Calu3 (cell line): ENCODE measurements at regions not wholly inside any gene's neighbourhood (a gene's known extent, or its start where the extent isn't known, plus 50 kb on each side); places are given as distances from the start of the nearest gene placed in this dataset.
"Not testable (repeated sequence)": the region's sequence is repeated elsewhere in the genome, so short reads cannot be mapped to it uniquely, and the experiment has no call there.

Source experiments
- BruUV-seq: library from RNA; stranded (reverse); fragments of 400-500 nt; replicated peaks from 2 replicates; lab custom pipeline; 2021; lab: Mats Ljungman, UMichigan
- CTCF ChIA-PET: fragments of 300-600 bp; sonication (Branson Sonifier 250); formaldehyde crosslinking; loops from one replicate; lab custom pipeline; 2022; ENCODE audit warnings: antibody characterized with exemption; lab: Charles Lee
- DNase-seq: peaks from one replicate; pipeline ENCODE4 v3.0.0; 2022
- H3K27ac Mint-ChIP-seq: one replicate; pipeline ENCODE4 v1.8.0; 2022; ENCODE audit warnings: mixed read lengths; ENCODE audit not compliant: unreplicated experiment
- H3K27me3 Mint-ChIP-seq: one replicate; pipeline ENCODE4 v1.8.0; 2022; ENCODE audit warnings: mixed read lengths; ENCODE audit not compliant: unreplicated experiment
- H3K36me3 Mint-ChIP-seq: one replicate; pipeline ENCODE4 v1.8.0; 2022; ENCODE audit warnings: mild to moderate bottlenecking, moderate library complexity, mixed read lengths; ENCODE audit not compliant: insufficient read depth, unreplicated experiment
- H3K4me1 Mint-ChIP-seq: one replicate; pipeline ENCODE4 v1.8.0; 2022; ENCODE audit warnings: mild to moderate bottlenecking, low read depth, mixed read lengths; ENCODE audit not compliant: unreplicated experiment
- H3K4me3 Mint-ChIP-seq: one replicate; pipeline ENCODE4 v1.8.0; 2022; ENCODE audit warnings: mild to moderate bottlenecking, low read depth, moderate library complexity, mixed read lengths; ENCODE audit not compliant: unreplicated experiment
- H3K9me3 Mint-ChIP-seq: one replicate; pipeline ENCODE4 v1.8.0; 2022; ENCODE audit warnings: low read depth, mixed read lengths; ENCODE audit not compliant: unreplicated experiment
- CTCF ChIP-seq: fragments of 200-600 bp; IDR thresholded peaks from one replicate; pipeline ENCODE4 v1.8.0; 2022; ENCODE audit warnings: antibody characterized with exemption; ENCODE audit not compliant: unreplicated experiment
- intact Hi-C: fragments of 100-400 bp; cut with micrococcal nuclease; formaldehyde crosslinking; loops from one replicate; pipeline ENCODE4 v1.10.0; 2022; ENCODE audit not compliant: unreplicated experiment

- no peak for DNase-seq
- intact Hi-C loops = no loop called here
- no peak for TF ChIP-seq CTCF
- Mint-ChIP-seq H3K27me3 (no peaks in the 10 kb centered on the region), H3K36me3 (no peaks in the 10 kb centered on the region), H3K4me1 (peaks cover 19% of the 10 kb centered on the region), H3K9me3 (no peaks in the 10 kb centered on the region), H3K4me3 (no peak overlapping the region), H3K27ac (no peak overlapping the region)
- CTCF ChIA-PET = interaction anchor here (0.6 kb wide), 1 partner anchor 24 kb away, joined by 3 read pairs; no protein-coding TSS in a partner anchor
- no TSS peak for BruUV-seq
Measured at GRCh38 chrX:40949071-40949470, 136.2 kb upstream of the USP9X start.

GRCh38 chrX:40950546-40950945 is 134.7 kb upstream of the USP9X start:
- CTCF ChIA-PET = no interaction called here
- Mint-ChIP-seq H3K36me3 (no peaks in the 10 kb centered on the region), H3K9me3 (no peaks in the 10 kb centered on the region), H3K27me3 (no peaks in the 10 kb centered on the region), H3K27ac (no peak overlapping the region), H3K4me1 (peaks cover 8% of the 10 kb centered on the region), H3K4me3 (no peak overlapping the region)
- no peak for TF ChIP-seq CTCF
- no TSS peak for BruUV-seq
- intact Hi-C loops = no loop called here
- DNase-seq = no peak

GRCh38 chrX:40951407-40951806 is 133.8 kb upstream of the USP9X start:
- CTCF ChIA-PET, H3K27ac Mint-ChIP-seq, H3K36me3 Mint-ChIP-seq, H3K4me3 Mint-ChIP-seq, intact Hi-C loops, H3K27me3 Mint-ChIP-seq, H3K4me1 Mint-ChIP-seq, DNase-seq, BruUV-seq, H3K9me3 Mint-ChIP-seq: not testable (repeated sequence)

- H3K27ac Mint-ChIP-seq = no peak overlapping the region
- CTCF ChIA-PET = interaction anchor here (0.5 to 1.0 kb wide), 2 partner anchors 78 to 162 kb away, joined by 3 to 4 read pairs; no protein-coding TSS in a partner anchor
- no peaks in the 10 kb centered on the region for H3K27me3 Mint-ChIP-seq
- H3K4me3 Mint-ChIP-seq = no peak overlapping the region
- TF ChIP-seq CTCF = no peak
- H3K4me1 Mint-ChIP-seq = peaks cover 6% of the 10 kb centered on the region
- BruUV-seq = no TSS peak
- DNase-seq = no peak
- intact Hi-C loops = no loop called here
- no peaks in the 10 kb centered on the region for H3K36me3 Mint-ChIP-seq
- no peaks in the 10 kb centered on the region for H3K9me3 Mint-ChIP-seq
Measured at GRCh38 chrX:40952855-40953254, 132.4 kb upstream of the USP9X start.

- Mint-ChIP-seq H3K36me3 (no peaks in the 10 kb centered on the region), H3K4me1 (peaks cover 6% of the 10 kb centered on the region), H3K27me3 (no peaks in the 10 kb centered on the region), H3K27ac (no peak overlapping the region), H3K4me3 (no peak overlapping the region), H3K9me3 (no peaks in the 10 kb centered on the region)
- CTCF ChIA-PET = interaction anchor here (0.5 to 1.0 kb wide), 2 partner anchors 78 to 162 kb away, joined by 3 to 4 read pairs; no protein-coding TSS in a partner anchor
- intact Hi-C loops = no loop called here
- DNase-seq = no peak
- TF ChIP-seq CTCF = no peak
- no TSS peak for BruUV-seq
Measured at GRCh38 chrX:40953369-40953768, 131.9 kb upstream of the USP9X start.
